ENCODE measurements at regions not wholly inside any gene's neighbourhood (a gene's known extent, or its start where the extent isn't known, plus 50 kb on each side); places are given as distances from the start of the nearest gene placed in this dataset.

GRCh38 chr1:19006837-19007271 lies 50.4 kb upstream of the IFFO2 start:
- in situ Hi-C loops (cut with MboI; ENCODE audit: low sequenced_read_pairs, unreplicated experiment) = no loop called here
- DNase-seq (ENCODE audit: low spot score) = no peak
- no peak for TF ChIP-seq CTCF (IDR thresholded peaks at IDR 0.05; ENCODE audit: borderline replicate concordance, control extremely low read depth, extremely low read depth, insufficient read depth, missing control alignments)
